K562 (cell line): ENCODE measurements at regions not wholly inside any gene's neighbourhood (a gene's known extent, or its start where the extent isn't known, plus 50 kb on each side); places are given as distances from the start of the nearest gene placed in this dataset.

Experiments
- ATAC-seq: fragments of 200-7000 bp; cut with Tn5 transposase; 3 replicates; pipeline ENCODE4 v1.9.1; 2020; ENCODE audit warnings: moderate library complexity
- BruUV-seq: library from RNA; stranded (reverse); fragments of 400-500 nt; replicated peaks from 2 replicates; lab custom pipeline; 2021; lab: Mats Ljungman, UMichigan
- CTCF ChIA-PET: fragments of 300-600 bp; formaldehyde crosslinking; extraction: SDS; loops from one replicate; lab custom pipeline; 2021; ENCODE audit warnings: low intra/inter-chr PET ratio; lab: Yijun Ruan, JAX
- POLR2A ChIA-PET: fragments of 300-600, 350-650 bp; sonication (Branson Sonifier 250); formaldehyde crosslinking; extraction: SDS; loops from one replicate; lab custom pipeline; 2021; ENCODE audit warnings: antibody characterized with exemption, inconsistent platforms; lab: Yijun Ruan, JAX
- DNase-seq, 4 experiments: peaks; one replicate each; pipeline versions ENCODE4 v3.0.0 to v3.0.0-alpha.2; 2011 to 2018; ENCODE audit warnings: low spot score in 3 of 4, mixed read lengths in 3 of 4; ENCODE audit errors: extremely low read depth in 1 of 4
- FAIRE-seq: peaks from 2 replicates; lab custom pipeline; 2011; peaks lifted over from hg19 to GRCh38; lab: Jason Lieb, UNC
- H2AFZ ChIP-seq: 2 replicates; pipeline ENCODE4 v1.6.0; 2011; ENCODE audit warnings: low read depth, low read length, control low read depth, inconsistent platforms
- H3K27ac ChIP-seq: fragments of 200-600 bp; 3 replicates; pipeline ENCODE4 v1.8.0; 2011; ENCODE audit warnings: low read depth, mild to moderate bottlenecking, control low read depth, inconsistent platforms, low read length, moderate library complexity, mixed read lengths; ENCODE audit errors: extremely low read depth
- H3K27me3 ChIP-seq, 2 experiments: fragments of 300-600 bp in 1 of 2; 2 replicates in 1 of 2; 3 replicates in 1 of 2; pipeline versions ENCODE4 v1.6.0 to v1.8.0; 2011; ENCODE audit warnings: inconsistent platforms in 2 of 2, low read length in 2 of 2, mild to moderate bottlenecking in 1 of 2, mixed read lengths in 1 of 2, moderate library complexity in 1 of 2; ENCODE audit not compliant: control insufficient read depth in 2 of 2, insufficient read depth in 2 of 2
- H3K36me3 ChIP-seq: fragments of 300-600 bp; 3 replicates; pipeline ENCODE4 v1.8.0; 2011; ENCODE audit warnings: mild to moderate bottlenecking, low read length, inconsistent platforms; ENCODE audit not compliant: control insufficient read depth, insufficient read depth
- H3K4me1 ChIP-seq, 2 experiments: fragments of 200-600 bp in 1 of 2; replicated peaks in 1 of 2; 2 replicates in 1 of 2; 3 replicates in 1 of 2; pipeline versions ENCODE4 v1.5.1 to v1.8.0; 2011; ENCODE audit warnings: inconsistent platforms in 2 of 2, low read length in 2 of 2, mild to moderate bottlenecking in 1 of 2, mixed read lengths in 1 of 2, moderate library complexity in 1 of 2; ENCODE audit not compliant: control insufficient read depth in 2 of 2, insufficient read depth in 2 of 2
- H3K4me2 ChIP-seq: 2 replicates; pipeline ENCODE4 v1.6.1; 2011; ENCODE audit warnings: low read length, control low read depth, inconsistent platforms, mixed read lengths; ENCODE audit not compliant: insufficient read depth
- H3K4me3 ChIP-seq: fragments of 200-600 bp; sonication (generic), shearing (Covaris generic); 2 replicates; pipeline ENCODE4 v1.5.1; 2016; ENCODE audit warnings: control low read depth, inconsistent platforms
- H3K79me2 ChIP-seq: fragments of 200-600 bp; 3 replicates; pipeline ENCODE4 v1.8.0; 2011; ENCODE audit warnings: low read length, inconsistent platforms; ENCODE audit not compliant: control insufficient read depth, insufficient read depth
- H3K9ac ChIP-seq, 2 experiments: 2 replicates each; pipeline versions ENCODE4 v1.6.0 to v1.6.1; 2011; ENCODE audit warnings: low read depth in 2 of 2, low read length in 2 of 2, control low read depth in 1 of 2, inconsistent platforms in 1 of 2, mild to moderate bottlenecking in 1 of 2, mixed read lengths in 1 of 2; ENCODE audit not compliant: insufficient read depth in 1 of 2
- H3K9me1 ChIP-seq: one replicate; pipeline ENCODE4 v1.6.0; 2011; ENCODE audit warnings: inconsistent platforms, mild to moderate bottlenecking, low read length, moderate library complexity; ENCODE audit not compliant: control insufficient read depth, insufficient read depth
- H3K9me3 ChIP-seq: replicated peaks from 2 replicates; pipeline ENCODE4 v1.5.1; 2011; ENCODE audit warnings: low read depth, low read length, inconsistent platforms; ENCODE audit not compliant: control insufficient read depth, insufficient read depth
- H4K20me1 ChIP-seq: replicated peaks from 2 replicates; pipeline ENCODE4 v1.6.1; 2011; ENCODE audit warnings: low read length, inconsistent platforms, mixed read lengths; ENCODE audit not compliant: control insufficient read depth, insufficient read depth
- KAT8 ChIP-seq: fragments of 450-650 bp; IDR thresholded peaks from 2 replicates; pipeline ENCODE4 v1.6.1; 2016; ENCODE audit warnings: low read depth, mild to moderate bottlenecking
- SMARCA5 ChIP-seq: fragments of 450-650 bp; IDR thresholded peaks from 2 replicates; pipeline ENCODE4 v1.6.1; 2016
- TAL1 ChIP-seq: fragments of 450-650 bp; IDR thresholded peaks from 2 replicates; pipeline ENCODE4 v1.6.1; 2016; ENCODE audit warnings: mild to moderate bottlenecking
- ZBED1 ChIP-seq: IDR thresholded peaks from 2 replicates; pipeline ENCODE4 v1.6.1; 2014
- ZNF398 ChIP-seq: fragments of 250-450 bp; sonication (Bioruptor Pico); IDR thresholded peaks from 2 replicates; pipeline ENCODE4 v1.8.0; 2021; ENCODE audit warnings: moderate library complexity, mild to moderate bottlenecking, inconsistent platforms
- WGBS: fragments of 100-300 bp; shearing (Covaris generic); methylation state at CpG from one replicate; pipeline ENCODE4 v1.1.6; 2016; ENCODE audit warnings: low coverage, mixed read lengths; ENCODE audit not compliant: insufficient coverage; ENCODE audit errors: missing lambda C conversion rate; 5-methylcytosine and 5-hydroxymethylcytosine counted together
- in situ Hi-C: fragments of 300-500 bp; cut with MboI; formaldehyde crosslinking; loops from 4 replicates; pipeline ENCODE4 v1.15.0; 2018; ENCODE audit warnings: inconsistent platforms, mixed read lengths
- intact Hi-C: fragments of 100-400 bp; cut with micrococcal nuclease; formaldehyde crosslinking; loops from 2 replicates; pipeline ENCODE4 v1.14.2; 2022
- TF ChIP-seq, protein P1 (sequence below): sonication (generic); formaldehyde crosslinking; IDR thresholded peaks from 2 replicates; pipeline ENCODE4 v1.8.0; 2023; ENCODE audit warnings: missing genetic modification reagents, mild to moderate bottlenecking, borderline replicate concordance
- TF ChIP-seq, protein P2 (sequence below), 3 experiments: IDR thresholded peaks in 2 of 3; conservative IDR thresholded peaks in 1 of 3; 2 replicates each; pipeline ENCODE4 v1.5.1; 2011 to 2012; ENCODE audit warnings: low read length in 3 of 3, mild to moderate bottlenecking in 3 of 3, control low read depth in 2 of 3, improper control_type of control experiment in 1 of 3, inconsistent platforms in 1 of 3, low read depth in 1 of 3, mixed read lengths in 1 of 3, moderate library complexity in 1 of 3; ENCODE audit not compliant: insufficient read depth in 2 of 3

DNA sequence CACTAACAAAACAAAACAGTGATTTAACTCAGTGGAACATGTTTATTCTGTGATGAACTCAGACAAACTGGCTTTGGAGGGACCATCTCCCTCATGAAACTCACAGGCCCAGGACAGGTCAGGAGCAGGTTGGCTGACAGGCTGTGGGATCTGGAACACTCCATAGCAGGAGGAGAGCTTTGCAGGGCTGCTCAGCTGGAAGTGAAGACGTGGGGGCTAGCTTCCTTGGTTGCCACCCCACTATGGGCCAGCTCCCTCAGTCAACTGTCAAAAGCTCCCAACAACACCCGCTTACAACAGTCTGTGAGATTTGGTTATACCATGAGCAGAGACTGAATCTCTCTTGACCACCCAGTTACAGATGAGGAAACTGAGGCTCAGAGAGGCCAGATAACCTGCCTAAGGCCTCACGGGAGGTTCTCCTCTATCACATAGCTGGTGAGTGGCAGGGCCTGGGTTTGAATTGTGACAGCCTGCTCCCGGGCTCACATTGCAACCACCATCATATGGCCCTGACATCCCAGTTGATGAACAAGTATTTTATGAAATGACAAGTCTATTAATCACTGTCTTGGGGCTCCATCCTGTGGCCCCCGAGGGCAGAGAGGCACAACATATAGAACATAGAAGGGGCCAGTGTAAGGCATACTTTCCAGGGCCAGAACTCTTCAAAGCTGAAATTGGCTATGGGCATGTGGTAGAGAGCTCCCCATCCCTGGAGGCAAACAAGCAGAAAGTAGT lies 473.4 kb downstream of the MN1 start (continued):
- TF ChIP-seq, protein P1, sequence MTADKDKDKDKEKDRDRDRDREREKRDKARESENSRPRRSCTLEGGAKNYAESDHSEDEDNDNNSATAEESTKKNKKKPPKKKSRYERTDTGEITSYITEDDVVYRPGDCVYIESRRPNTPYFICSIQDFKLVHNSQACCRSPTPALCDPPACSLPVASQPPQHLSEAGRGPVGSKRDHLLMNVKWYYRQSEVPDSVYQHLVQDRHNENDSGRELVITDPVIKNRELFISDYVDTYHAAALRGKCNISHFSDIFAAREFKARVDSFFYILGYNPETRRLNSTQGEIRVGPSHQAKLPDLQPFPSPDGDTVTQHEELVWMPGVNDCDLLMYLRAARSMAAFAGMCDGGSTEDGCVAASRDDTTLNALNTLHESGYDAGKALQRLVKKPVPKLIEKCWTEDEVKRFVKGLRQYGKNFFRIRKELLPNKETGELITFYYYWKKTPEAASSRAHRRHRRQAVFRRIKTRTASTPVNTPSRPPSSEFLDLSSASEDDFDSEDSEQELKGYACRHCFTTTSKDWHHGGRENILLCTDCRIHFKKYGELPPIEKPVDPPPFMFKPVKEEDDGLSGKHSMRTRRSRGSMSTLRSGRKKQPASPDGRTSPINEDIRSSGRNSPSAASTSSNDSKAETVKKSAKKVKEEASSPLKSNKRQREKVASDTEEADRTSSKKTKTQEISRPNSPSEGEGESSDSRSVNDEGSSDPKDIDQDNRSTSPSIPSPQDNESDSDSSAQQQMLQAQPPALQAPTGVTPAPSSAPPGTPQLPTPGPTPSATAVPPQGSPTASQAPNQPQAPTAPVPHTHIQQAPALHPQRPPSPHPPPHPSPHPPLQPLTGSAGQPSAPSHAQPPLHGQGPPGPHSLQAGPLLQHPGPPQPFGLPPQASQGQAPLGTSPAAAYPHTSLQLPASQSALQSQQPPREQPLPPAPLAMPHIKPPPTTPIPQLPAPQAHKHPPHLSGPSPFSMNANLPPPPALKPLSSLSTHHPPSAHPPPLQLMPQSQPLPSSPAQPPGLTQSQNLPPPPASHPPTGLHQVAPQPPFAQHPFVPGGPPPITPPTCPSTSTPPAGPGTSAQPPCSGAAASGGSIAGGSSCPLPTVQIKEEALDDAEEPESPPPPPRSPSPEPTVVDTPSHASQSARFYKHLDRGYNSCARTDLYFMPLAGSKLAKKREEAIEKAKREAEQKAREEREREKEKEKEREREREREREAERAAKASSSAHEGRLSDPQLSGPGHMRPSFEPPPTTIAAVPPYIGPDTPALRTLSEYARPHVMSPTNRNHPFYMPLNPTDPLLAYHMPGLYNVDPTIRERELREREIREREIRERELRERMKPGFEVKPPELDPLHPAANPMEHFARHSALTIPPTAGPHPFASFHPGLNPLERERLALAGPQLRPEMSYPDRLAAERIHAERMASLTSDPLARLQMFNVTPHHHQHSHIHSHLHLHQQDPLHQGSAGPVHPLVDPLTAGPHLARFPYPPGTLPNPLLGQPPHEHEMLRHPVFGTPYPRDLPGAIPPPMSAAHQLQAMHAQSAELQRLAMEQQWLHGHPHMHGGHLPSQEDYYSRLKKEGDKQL (CRISPR knock-in tag), result no peak

- FAIRE-seq (no peak), ATAC-seq (no peak), DNase-seq (peak in 1 of 4 experiments; percentile 9)
- Histone ChIP-seq H3K9me1 (no peaks in the 10 kb centered on the region), H3K36me3 (no peaks in the 10 kb centered on the region), H3K4me2 (no peak overlapping the region), H3K4me3 (no peak overlapping the region), H3K79me2 (no peaks in the 10 kb centered on the region), H4K20me1 (no peaks in the 10 kb centered on the region), H3K27me3 (peaks cover 0 to 6% of the 10 kb centered on the region in 2 experiments; a peak in 1 of 5 replicates), H3K27ac (no peak overlapping the region), H3K9ac (no peak overlapping the region), H3K4me1 (no peaks in the 10 kb centered on the region), H2AFZ (no peak overlapping the region), H3K9me3 (no peaks in the 10 kb centered on the region)
- intact Hi-C loops (no loop called here), in situ Hi-C loops (no loop called here)
- ChIA-PET CTCF (no interaction called here), POLR2A (no interaction called here)
- WGBS, result 3% methylated on average over 10 of the region's 13 CpGs
- TF ChIP-seq TAL1 (no peak), SMARCA5 (no peak), ZNF398 (CRISPR knock-in tag) (no peak), ZBED1 (no peak), KAT8 (no peak)
- TF ChIP-seq, protein P2, sequence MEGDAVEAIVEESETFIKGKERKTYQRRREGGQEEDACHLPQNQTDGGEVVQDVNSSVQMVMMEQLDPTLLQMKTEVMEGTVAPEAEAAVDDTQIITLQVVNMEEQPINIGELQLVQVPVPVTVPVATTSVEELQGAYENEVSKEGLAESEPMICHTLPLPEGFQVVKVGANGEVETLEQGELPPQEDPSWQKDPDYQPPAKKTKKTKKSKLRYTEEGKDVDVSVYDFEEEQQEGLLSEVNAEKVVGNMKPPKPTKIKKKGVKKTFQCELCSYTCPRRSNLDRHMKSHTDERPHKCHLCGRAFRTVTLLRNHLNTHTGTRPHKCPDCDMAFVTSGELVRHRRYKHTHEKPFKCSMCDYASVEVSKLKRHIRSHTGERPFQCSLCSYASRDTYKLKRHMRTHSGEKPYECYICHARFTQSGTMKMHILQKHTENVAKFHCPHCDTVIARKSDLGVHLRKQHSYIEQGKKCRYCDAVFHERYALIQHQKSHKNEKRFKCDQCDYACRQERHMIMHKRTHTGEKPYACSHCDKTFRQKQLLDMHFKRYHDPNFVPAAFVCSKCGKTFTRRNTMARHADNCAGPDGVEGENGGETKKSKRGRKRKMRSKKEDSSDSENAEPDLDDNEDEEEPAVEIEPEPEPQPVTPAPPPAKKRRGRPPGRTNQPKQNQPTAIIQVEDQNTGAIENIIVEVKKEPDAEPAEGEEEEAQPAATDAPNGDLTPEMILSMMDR (IDR thresholded peaks at IDR 0.05 in 2 of 3, conservative IDR thresholded peaks at IDR 0.05 in 1 of 3; ENCODE audit: insufficient read depth in 2 of 3, low read depth in 1 of 3, low read length in 3 of 3), result no peak
- no TSS peak for BruUV-seq
These were observed 472.3 kb downstream of the MN1 start for GRCh38 chr22:27329131-27329850.
